ENCODE measurements at regions not wholly inside any gene's neighbourhood (a gene's known extent, or its start where the extent isn't known, plus 50 kb on each side); places are given as distances from the start of the nearest gene placed in this dataset.

- TF ChIP-seq TAF1 (IDR thresholded peaks at IDR 0.05; ENCODE audit: low read depth, low read length) (no peak), POLR2AphosphoS5 (IDR thresholded peaks at IDR 0.05; ENCODE audit: low read depth, low read length) (no peak), POLR2A (IDR thresholded peaks at IDR 0.05; ENCODE audit: low read depth, low read length) (no peak), POU2F2 (IDR thresholded peaks at IDR 0.05; ENCODE audit: low read depth, low read length) (no peak), PAX5 (IDR thresholded peaks at IDR 0.05; ENCODE audit: insufficient read depth, low read length, severe bottlenecking) (no peak), SPI1 (IDR thresholded peaks at IDR 0.05; ENCODE audit: low read depth, low read length) (no peak)
Measured at GRCh38 chr20:52349806-52350205, 158.2 kb upstream of the ZFP64 start.
